ENCODE measurements at regions not wholly inside any gene's neighbourhood (a gene's known extent, or its start where the extent isn't known, plus 50 kb on each side); places are given as distances from the start of the nearest gene placed in this dataset.

DNA sequence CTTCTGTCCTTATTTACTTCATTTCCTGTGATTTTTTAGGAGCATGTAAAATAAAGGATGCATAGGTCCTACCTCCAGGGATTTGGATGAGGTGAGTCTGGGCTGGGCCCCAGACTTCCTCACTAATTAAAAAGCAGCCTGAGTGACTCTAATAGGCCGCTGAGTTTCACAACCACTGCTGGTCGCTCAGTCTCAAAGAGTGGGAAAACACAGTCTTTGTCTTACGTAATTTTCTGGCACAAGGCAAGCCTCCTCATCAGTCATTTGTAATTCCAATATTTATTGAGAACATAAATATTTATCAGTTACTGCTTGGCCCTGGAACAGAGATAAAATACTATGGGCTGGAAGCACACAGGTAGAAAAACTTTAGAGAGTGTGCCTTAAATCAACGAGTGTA is 195.4 kb upstream of the RUNX1 start:
- TF ChIP-seq CTCF (conservative IDR thresholded peaks at IDR 0.05; ENCODE audit: low read length) (no peak), EZH2phosphoT487 (IDR thresholded peaks at IDR 0.05; ENCODE audit: borderline replicate concordance) (no peak)
- no peaks in the 10 kb centered on the region for H3K27me3 ChIP-seq (ENCODE audit: insufficient read depth, low read length, poor library complexity, severe bottlenecking)
- no peak overlapping the region for H3K4me2 ChIP-seq (ENCODE audit: low read depth, low read length, poor library complexity, severe bottlenecking)
- H3K36me3 ChIP-seq (ENCODE audit: insufficient read depth, low read length): no peaks in the 10 kb centered on the region
- no peak overlapping the region for H3K9ac ChIP-seq (ENCODE audit: low read depth, low read length, poor library complexity, severe bottlenecking)
- no peaks in the 10 kb centered on the region for H3K79me2 ChIP-seq (ENCODE audit: insufficient read depth, low read length)
- no peaks in the 10 kb centered on the region for H3K4me1 ChIP-seq (ENCODE audit: insufficient read depth, low read length, poor library complexity, severe bottlenecking)
- H3F3A ChIP-seq (ENCODE audit: low read depth): no peaks in the 10 kb centered on the region
- no peaks in the 10 kb centered on the region for H4K20me1 ChIP-seq (ENCODE audit: insufficient read depth, low read length, poor library complexity, severe bottlenecking)
- no peaks in the 10 kb centered on the region for H3K9me2 ChIP-seq (replicated peaks; ENCODE audit: low read depth, low read length)
- no peak overlapping the region for H2AFZ ChIP-seq (ENCODE audit: low read length)
- no peaks in the 10 kb centered on the region for H3K9me3 ChIP-seq (ENCODE audit: insufficient read depth, low read depth, low read length)
- no peak overlapping the region for H3K4me3 ChIP-seq (ENCODE audit: low read length, poor library complexity, severe bottlenecking)

- no peaks in the 10 kb centered on the region for H3K27me3 ChIP-seq (ENCODE audit: insufficient read depth, low read length, poor library complexity, severe bottlenecking)
- no peak overlapping the region for H3K4me2 ChIP-seq (ENCODE audit: low read depth, low read length, poor library complexity, severe bottlenecking)
- H3K4me3 ChIP-seq (ENCODE audit: low read length, poor library complexity, severe bottlenecking): no peak overlapping the region
- no peaks in the 10 kb centered on the region for H3K9me2 ChIP-seq (replicated peaks; ENCODE audit: low read depth, low read length)
- no peaks in the 10 kb centered on the region for H3F3A ChIP-seq (ENCODE audit: low read depth)
- H3K4me1 ChIP-seq (ENCODE audit: insufficient read depth, low read length, poor library complexity, severe bottlenecking): no peaks in the 10 kb centered on the region
- TF ChIP-seq EZH2phosphoT487 (IDR thresholded peaks at IDR 0.05; ENCODE audit: borderline replicate concordance) (no peak), CTCF (conservative IDR thresholded peaks at IDR 0.05; ENCODE audit: low read length) (no peak)
- no peak overlapping the region for H2AFZ ChIP-seq (ENCODE audit: low read length)
- H3K36me3 ChIP-seq (ENCODE audit: insufficient read depth, low read length): no peaks in the 10 kb centered on the region
- no peak overlapping the region for H3K9ac ChIP-seq (ENCODE audit: low read depth, low read length, poor library complexity, severe bottlenecking)
- H4K20me1 ChIP-seq (ENCODE audit: insufficient read depth, low read length, poor library complexity, severe bottlenecking): no peaks in the 10 kb centered on the region
- no peaks in the 10 kb centered on the region for H3K9me3 ChIP-seq (ENCODE audit: insufficient read depth, low read depth, low read length)
- H3K79me2 ChIP-seq (ENCODE audit: insufficient read depth, low read length): no peaks in the 10 kb centered on the region
Observed at GRCh38 chr21:35243171-35243570, 194.1 kb upstream of the RUNX1 start.

- TF ChIP-seq CTCF (conservative IDR thresholded peaks at IDR 0.05; ENCODE audit: low read length): no peak
- TF ChIP-seq EZH2phosphoT487 (IDR thresholded peaks at IDR 0.05; ENCODE audit: borderline replicate concordance): no peak
- Histone ChIP-seq H3K4me3 (ENCODE audit: low read length, poor library complexity, severe bottlenecking) (no peak overlapping the region), H2AFZ (ENCODE audit: low read length) (no peak overlapping the region), H3K27me3 (ENCODE audit: insufficient read depth, low read length, poor library complexity, severe bottlenecking) (no peaks in the 10 kb centered on the region), H3K4me2 (ENCODE audit: low read depth, low read length, poor library complexity, severe bottlenecking) (no peak overlapping the region), H3K79me2 (ENCODE audit: insufficient read depth, low read length) (no peaks in the 10 kb centered on the region), H3K4me1 (ENCODE audit: insufficient read depth, low read length, poor library complexity, severe bottlenecking) (peaks cover 2% of the 10 kb centered on the region), H3K9me2 (replicated peaks; ENCODE audit: low read depth, low read length) (no peaks in the 10 kb centered on the region), H3F3A (ENCODE audit: low read depth) (no peaks in the 10 kb centered on the region), H3K9me3 (ENCODE audit: insufficient read depth, low read depth, low read length) (no peaks in the 10 kb centered on the region), H4K20me1 (ENCODE audit: insufficient read depth, low read length, poor library complexity, severe bottlenecking) (no peaks in the 10 kb centered on the region), H3K9ac (ENCODE audit: low read depth, low read length, poor library complexity, severe bottlenecking) (no peak overlapping the region), H3K36me3 (ENCODE audit: insufficient read depth, low read length) (no peaks in the 10 kb centered on the region)
Observed at GRCh38 chr21:35239811-35240219, 190.7 kb upstream of the RUNX1 start.
